ENCODE measurements at regions not wholly inside any gene's neighbourhood (a gene's known extent, or its start where the extent isn't known, plus 50 kb on each side); places are given as distances from the start of the nearest gene placed in this dataset.
"Not testable (repeated sequence)": the region's sequence is repeated elsewhere in the genome, so short reads cannot be mapped to it uniquely, and the experiment has no call there.

GRCh38 chr18:1663879-1664705 is 759.4 kb downstream of the ADCYAP1 start:
- DNase-seq (ENCODE audit: low read depth) = peak; percentile 6
- no peak overlapping the region for H3K4me3 ChIP-seq (ENCODE audit: low read depth, low read length)
- TF ChIP-seq CTCF (IDR thresholded peaks at IDR 0.05; ENCODE audit: control insufficient read depth, extremely low read depth, insufficient read depth) = peak; percentile 77

DNA sequence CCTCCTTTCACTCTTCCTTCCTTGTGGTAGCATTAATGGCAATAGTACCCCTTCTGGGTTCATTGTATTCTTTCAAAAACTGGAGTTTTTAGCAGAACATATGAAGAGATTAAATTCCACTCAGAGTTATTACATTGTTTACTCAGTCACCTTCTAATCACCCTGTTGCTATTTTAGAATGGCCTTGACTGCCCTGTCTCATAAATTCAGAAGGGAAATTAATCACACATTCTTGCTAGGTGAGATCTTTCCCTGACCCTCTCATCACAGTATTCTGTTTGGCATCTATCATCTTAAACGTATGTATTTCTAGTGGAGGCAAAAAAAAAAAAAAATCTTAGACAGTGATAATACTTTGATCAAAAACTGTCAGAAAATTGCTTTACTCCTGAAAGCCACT is 760.4 kb downstream of the ADCYAP1 start:
- TF ChIP-seq CTCF (IDR thresholded peaks at IDR 0.05; ENCODE audit: control insufficient read depth, extremely low read depth, insufficient read depth) = no peak
- no peak overlapping the region for H3K4me3 ChIP-seq (ENCODE audit: low read depth, low read length)
- DNase-seq (ENCODE audit: low read depth) = no peak

- no peak overlapping the region for H3K4me3 ChIP-seq (ENCODE audit: low read depth, low read length)
- no peak for TF ChIP-seq CTCF (IDR thresholded peaks at IDR 0.05; ENCODE audit: control insufficient read depth, extremely low read depth, insufficient read depth)
- no peak for DNase-seq (ENCODE audit: low read depth)
Measured at GRCh38 chr18:1668279-1668678, 763.6 kb downstream of the ADCYAP1 start.

DNA sequence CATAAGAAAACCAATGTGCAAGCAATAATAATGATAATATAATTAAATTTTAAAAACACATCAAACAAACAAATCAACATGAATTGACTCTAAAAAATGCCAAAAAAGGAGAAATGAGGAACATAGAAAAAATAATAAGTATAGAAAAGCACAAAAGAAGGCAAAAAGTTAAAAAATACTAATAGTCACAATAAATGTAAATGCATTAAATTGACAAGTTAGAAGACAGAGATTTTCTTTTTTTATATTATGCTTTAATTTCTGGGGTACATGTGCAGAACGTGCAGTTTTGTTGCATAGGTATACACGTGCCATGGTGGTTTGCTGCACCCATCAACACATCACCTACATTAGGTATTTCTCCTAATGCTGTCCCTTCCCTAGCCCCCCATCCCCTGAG is 767.0 kb downstream of the ADCYAP1 start:
- H3K4me3 ChIP-seq (ENCODE audit: low read depth, low read length); DNase-seq (ENCODE audit: low read depth): not testable (repeated sequence)

DNA sequence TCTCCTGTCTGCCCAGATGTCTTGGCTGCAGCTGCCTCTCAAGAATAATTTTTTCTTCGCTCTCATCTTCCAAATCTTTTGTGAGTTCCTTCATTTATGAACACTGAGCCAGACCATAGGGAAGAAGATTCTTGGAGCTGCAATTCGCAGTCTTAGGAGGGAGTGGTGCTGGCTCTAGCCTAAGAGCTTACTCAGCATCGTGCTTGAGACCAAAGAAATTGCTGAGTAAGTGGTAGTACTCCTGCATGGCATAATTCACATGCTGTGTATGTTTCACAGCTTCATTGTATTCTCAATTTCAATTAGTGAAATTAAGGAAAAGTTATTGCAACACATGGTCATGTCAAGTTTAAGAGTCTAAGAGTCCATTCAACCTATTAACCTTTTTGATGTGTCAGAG is 771.7 kb downstream of the ADCYAP1 start:
- no peak for DNase-seq (ENCODE audit: low read depth)
- no peak overlapping the region for H3K4me3 ChIP-seq (ENCODE audit: low read depth, low read length)
- TF ChIP-seq CTCF (IDR thresholded peaks at IDR 0.05; ENCODE audit: control insufficient read depth, extremely low read depth, insufficient read depth) = no peak

DNA sequence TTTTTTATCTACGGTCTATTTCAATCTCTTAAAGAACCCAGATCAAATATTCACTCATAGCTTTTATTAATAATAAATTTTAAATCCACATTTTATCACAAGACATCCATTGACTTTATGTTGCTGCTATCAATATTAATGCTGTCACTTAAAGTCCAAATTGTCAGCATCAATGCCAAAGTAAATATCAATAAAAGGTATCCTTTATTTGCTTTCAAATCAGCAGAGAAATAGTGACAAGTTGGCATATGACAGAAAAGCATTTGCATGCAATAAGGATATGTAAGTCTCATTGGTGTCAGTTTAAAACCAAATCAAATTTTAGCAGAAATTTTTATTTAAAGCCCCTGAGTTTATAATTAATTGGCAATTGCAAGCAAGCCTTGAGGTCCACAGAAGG is 775.4 kb downstream of the ADCYAP1 start:
- no peak overlapping the region for H3K4me3 ChIP-seq (ENCODE audit: low read depth, low read length)
- TF ChIP-seq CTCF (IDR thresholded peaks at IDR 0.05; ENCODE audit: control insufficient read depth, extremely low read depth, insufficient read depth) = no peak
- peak; percentile 63 for DNase-seq (ENCODE audit: low read depth)

DNA sequence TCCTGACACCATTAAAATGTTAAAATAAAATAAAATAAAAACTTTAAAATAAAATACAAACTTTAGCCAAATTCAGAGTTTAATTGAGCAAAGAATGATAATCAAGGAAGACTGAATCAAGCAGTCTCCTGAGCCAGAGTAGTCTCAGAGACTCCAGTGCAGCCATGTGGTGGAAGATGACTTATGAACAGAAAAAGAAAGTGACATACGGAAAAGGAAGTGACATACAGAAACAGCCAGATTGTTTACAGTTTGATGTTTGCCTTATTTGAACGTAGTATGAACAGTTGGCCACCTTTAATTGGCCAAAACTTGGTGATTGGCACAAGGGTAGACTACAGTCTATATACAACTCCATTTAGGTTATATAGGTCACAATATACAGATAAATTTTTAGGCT is 787.2 kb downstream of the ADCYAP1 start:
- no peak for TF ChIP-seq CTCF (IDR thresholded peaks at IDR 0.05; ENCODE audit: control insufficient read depth, extremely low read depth, insufficient read depth)
- no peak for DNase-seq (ENCODE audit: low read depth)
- H3K4me3 ChIP-seq (ENCODE audit: low read depth, low read length) = no peak overlapping the region
